Stomach (tissue), 8 donors: ENCODE measurements at regions not wholly inside any gene's neighbourhood (a gene's known extent, or its start where the extent isn't known, plus 50 kb on each side); places are given as distances from the start of the nearest gene placed in this dataset.

Experiments
- DNase-seq, 2 donors: peaks; one replicate each; pipeline versions ENCODE4 v3.0.0 to v3.0.0-alpha.2; 2013 to 2019
- H3K27ac ChIP-seq, 5 donors: fragments of 200-600 bp in 4 of 5; sonication (generic) in 4 of 5; one replicate each; pipeline ENCODE4 v1.5.1; 2013 to 2019; ENCODE audit warnings: mild to moderate bottlenecking in 1 of 5, moderate library complexity in 1 of 5
- H3K27me3 ChIP-seq, 3 donors: fragments of 200-600 bp; sonication (generic); one replicate each; pipeline ENCODE4 v1.5.1; 2017 to 2019; ENCODE audit warnings: mixed run types in 1 of 3
- H3K36me3 ChIP-seq, 4 donors: fragments of 200-600 bp; sonication (generic); 1 replicate in 3 of 4; 2 replicates in 1 of 4; pipeline ENCODE4 v1.5.1; 2016 to 2019
- H3K4me1 ChIP-seq, 4 donors: fragments of 200-600 bp; sonication (generic); one replicate each; pipeline ENCODE4 v1.5.1; 2016 to 2019
- H3K4me3 ChIP-seq, 4 donors: fragments of 200-600 bp; sonication (generic) in 3 of 4; one replicate each; pipeline ENCODE4 v1.5.1; 2016 to 2019; ENCODE audit warnings: mild to moderate bottlenecking in 1 of 4
- H3K9me3 ChIP-seq, 4 donors: fragments of 200-600 bp; sonication (generic); one replicate each; pipeline ENCODE4 v1.5.1; 2016 to 2019
- EP300 ChIP-seq: sonication (generic); formaldehyde crosslinking; IDR thresholded peaks from one replicate; pipeline ENCODE4 v1.6.1; 2017; ENCODE audit warnings: antibody characterized with exemption
- POLR2A ChIP-seq, 4 donors: fragments of 450-650 bp; IDR thresholded peaks; one replicate each; pipeline ENCODE4 v1.6.1; 2016; ENCODE audit warnings: antibody characterized with exemption in 4 of 4, control low read depth in 2 of 4, mild to moderate bottlenecking in 1 of 4, moderate library complexity in 1 of 4
- POLR2AphosphoS5 ChIP-seq, 3 donors: sonication (generic); formaldehyde crosslinking; IDR thresholded peaks; one replicate each; pipeline ENCODE4 v1.6.1; 2016; ENCODE audit warnings: antibody characterized with exemption in 3 of 3
- WGBS, 5 donors: extraction: QIAGEN DNeasy Blood & Tissue Kit in 3 of 5; methylation state at CpG; one replicate each; pipeline versions ENCODE4 v1.1.5 to v1.1.7; 2013 to 2018; 5-methylcytosine and 5-hydroxymethylcytosine counted together
- intact Hi-C: fragments of 100-400 bp; cut with DNase I; formaldehyde crosslinking; loops from one replicate; pipeline ENCODE4 v1.15.1; 2023; ENCODE audit warnings: low total_unique reads
- TF ChIP-seq, protein P1 (sequence below), 7 experiments: fragments of 450-650 bp in 4 of 7; fragments of 200-600 bp in 3 of 7; sonication (generic) in 3 of 7; IDR thresholded peaks; one replicate each; pipeline ENCODE4 v1.5.1; 2016 to 2019; ENCODE audit warnings: antibody characterized with exemption in 7 of 7, control low read depth in 2 of 7, mild to moderate bottlenecking in 1 of 7
- donor health status: healthy with polysubstance abuse.
- donor health status: Bipolar disorder and iron deficiency.
- donor health status: healthy.

- DNase-seq: no peak
- H3K9me3 ChIP-seq: no peaks in the 10 kb centered on the region
- intact Hi-C loops: no loop called here
- H3K27ac ChIP-seq: no peak overlapping the region
- TF ChIP-seq, protein P1, sequence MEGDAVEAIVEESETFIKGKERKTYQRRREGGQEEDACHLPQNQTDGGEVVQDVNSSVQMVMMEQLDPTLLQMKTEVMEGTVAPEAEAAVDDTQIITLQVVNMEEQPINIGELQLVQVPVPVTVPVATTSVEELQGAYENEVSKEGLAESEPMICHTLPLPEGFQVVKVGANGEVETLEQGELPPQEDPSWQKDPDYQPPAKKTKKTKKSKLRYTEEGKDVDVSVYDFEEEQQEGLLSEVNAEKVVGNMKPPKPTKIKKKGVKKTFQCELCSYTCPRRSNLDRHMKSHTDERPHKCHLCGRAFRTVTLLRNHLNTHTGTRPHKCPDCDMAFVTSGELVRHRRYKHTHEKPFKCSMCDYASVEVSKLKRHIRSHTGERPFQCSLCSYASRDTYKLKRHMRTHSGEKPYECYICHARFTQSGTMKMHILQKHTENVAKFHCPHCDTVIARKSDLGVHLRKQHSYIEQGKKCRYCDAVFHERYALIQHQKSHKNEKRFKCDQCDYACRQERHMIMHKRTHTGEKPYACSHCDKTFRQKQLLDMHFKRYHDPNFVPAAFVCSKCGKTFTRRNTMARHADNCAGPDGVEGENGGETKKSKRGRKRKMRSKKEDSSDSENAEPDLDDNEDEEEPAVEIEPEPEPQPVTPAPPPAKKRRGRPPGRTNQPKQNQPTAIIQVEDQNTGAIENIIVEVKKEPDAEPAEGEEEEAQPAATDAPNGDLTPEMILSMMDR (IDR thresholded peaks at IDR 0.05): no peak
- TF ChIP-seq EP300 (no peak), POLR2A (IDR thresholded peaks at IDR 0.05) (no peak)
- H3K4me3 ChIP-seq: no peak overlapping the region
- no peaks in the 10 kb centered on the region for H3K27me3 ChIP-seq
- WGBS, 5 donors: 92 to 98% (median 98%) methylated on average over 2 of the region's 2 CpGs
- no peaks in the 10 kb centered on the region for H3K4me1 ChIP-seq
- H3K36me3 ChIP-seq: no peaks in the 10 kb centered on the region
Measured at GRCh38 chr1:199303035-199303434, 664.2 kb downstream of the PTPRC start.

DNA sequence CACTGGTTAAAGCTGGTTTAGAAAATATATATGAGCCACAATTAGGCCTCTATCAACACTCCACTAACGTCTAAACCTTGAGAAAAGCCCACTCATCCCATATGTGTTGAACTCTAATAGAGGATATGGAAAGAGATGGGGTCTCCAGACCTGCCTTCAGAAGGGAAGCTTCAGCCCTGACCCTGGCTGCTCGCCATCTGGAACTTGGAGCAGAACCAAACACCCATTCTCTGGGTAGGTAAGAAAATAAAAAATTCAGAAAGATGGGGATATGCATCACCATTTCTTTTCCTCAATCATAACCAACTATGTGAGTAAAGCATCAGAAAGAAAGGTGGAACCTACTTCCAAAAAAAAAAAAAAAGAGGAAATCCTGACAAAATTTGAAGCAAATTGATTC is 666.2 kb downstream of the PTPRC start:
- DNase-seq: no peak
- Histone ChIP-seq H3K9me3 (no peaks in the 10 kb centered on the region), H3K4me3 (no peak overlapping the region), H3K27me3 (no peaks in the 10 kb centered on the region), H3K27ac (no peak overlapping the region), H3K36me3 (no peaks in the 10 kb centered on the region), H3K4me1 (no peaks in the 10 kb centered on the region)
- intact Hi-C loops: no loop called here
- 77 to 86% (median 79%) methylated on average over 2 of the region's 2 CpGs for WGBS, 5 donors
- no peak for TF ChIP-seq POLR2AphosphoS5 (IDR thresholded peaks at IDR 0.05)
- TF ChIP-seq POLR2A (IDR thresholded peaks at IDR 0.05): no peak
- TF ChIP-seq EP300: no peak
- TF ChIP-seq, protein P1 (IDR thresholded peaks at IDR 0.05): no peak

GRCh38 chr1:199307496-199308264 is 668.8 kb downstream of the PTPRC start:
- Histone ChIP-seq H3K27ac (no peak overlapping the region), H3K9me3 (no peaks in the 10 kb centered on the region), H3K4me1 (no peaks in the 10 kb centered on the region), H3K36me3 (no peaks in the 10 kb centered on the region), H3K27me3 (no peaks in the 10 kb centered on the region), H3K4me3 (no peak overlapping the region)
- 81 to 88% (median 84%) methylated on average over 6 of the region's 6 CpGs for WGBS, 5 donors
- DNase-seq: no peak
- intact Hi-C loops: no loop called here
- no peak for TF ChIP-seq EP300
- TF ChIP-seq POLR2A (IDR thresholded peaks at IDR 0.05): no peak
- TF ChIP-seq POLR2AphosphoS5 (IDR thresholded peaks at IDR 0.05): no peak
- TF ChIP-seq, protein P1 (IDR thresholded peaks at IDR 0.05): no peak

DNA sequence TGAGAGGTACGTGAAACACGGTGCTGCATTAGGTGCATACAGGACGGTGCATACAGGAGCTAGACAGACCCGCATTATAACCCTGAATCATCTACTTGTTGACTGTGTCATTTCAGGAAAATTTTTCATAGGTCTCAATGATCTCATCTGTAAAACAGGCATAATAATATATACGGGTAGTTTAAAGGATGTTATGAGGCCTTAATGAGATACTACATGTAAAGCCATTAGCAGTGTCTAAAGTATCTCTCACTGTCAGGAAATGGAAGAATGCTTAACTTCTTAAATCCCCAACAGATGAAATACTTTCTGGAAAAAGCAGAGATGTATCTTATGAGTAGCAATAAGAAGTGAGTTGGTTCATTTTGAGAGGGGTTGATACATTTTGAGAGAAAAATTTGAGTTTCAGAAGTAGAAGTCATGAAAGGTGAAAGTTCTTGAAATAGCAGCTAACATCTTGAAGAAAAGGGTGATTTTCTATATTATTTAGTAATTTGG is 669.6 kb downstream of the PTPRC start:
- Histone ChIP-seq H3K27me3 (no peaks in the 10 kb centered on the region), H3K27ac (no peak overlapping the region), H3K4me1 (no peaks in the 10 kb centered on the region), H3K9me3 (no peaks in the 10 kb centered on the region), H3K36me3 (no peaks in the 10 kb centered on the region), H3K4me3 (no peak overlapping the region)
- intact Hi-C loops: no loop called here
- 77 to 90% (median 84%) methylated on average over 5 of the region's 5 CpGs for WGBS, 5 donors
- DNase-seq: no peak
- TF ChIP-seq POLR2AphosphoS5 (IDR thresholded peaks at IDR 0.05) (no peak), POLR2A (IDR thresholded peaks at IDR 0.05) (no peak), EP300 (no peak)
- TF ChIP-seq, protein P1 (IDR thresholded peaks at IDR 0.05): no peak
